Activated CD8-positive, alpha-beta memory T cell treated with anti-CD3 and anti-CD28 coated beads, Interleukin-2, amount 10 ng/mL, durations not matched to agents 7 days and 5 days (primary cell): ENCODE measurements at regions not wholly inside any gene's neighbourhood (a gene's known extent, or its start where the extent isn't known, plus 50 kb on each side); places are given as distances from the start of the nearest gene placed in this dataset.

Source experiments
- ATAC-seq: fragments of 150-1000 bp; cut with Tn5 transposase; one replicate; pipeline ENCODE4 v1.10.0; 2021; ENCODE audit warnings: moderate library complexity
- CTCF ChIA-PET: fragments of 350-600 bp; sonication (Branson Sonifier 250); formaldehyde crosslinking; loops from one replicate; lab custom pipeline; 2021; ENCODE audit warnings: antibody characterized with exemption; lab: Charles Lee
- DNase-seq: peaks from one replicate; pipeline ENCODE4 v3.0.0-alpha.2; 2020
- H3K27ac Mint-ChIP-seq: one replicate; pipeline ENCODE4 v1.8.0; 2021; ENCODE audit warnings: mild to moderate bottlenecking, mixed read lengths
- H3K27me3 Mint-ChIP-seq: one replicate; pipeline ENCODE4 v1.8.0; 2021; ENCODE audit warnings: mixed read lengths
- H3K36me3 Mint-ChIP-seq: one replicate; pipeline ENCODE4 v1.8.0; 2021; ENCODE audit warnings: mild to moderate bottlenecking, mixed read lengths
- H3K4me1 Mint-ChIP-seq: one replicate; pipeline ENCODE4 v1.8.0; 2021; ENCODE audit warnings: mixed read lengths
- H3K4me3 Mint-ChIP-seq: one replicate; pipeline ENCODE4 v1.8.0; 2021; ENCODE audit warnings: mild to moderate bottlenecking, moderate library complexity, mixed read lengths
- H3K9me3 Mint-ChIP-seq: one replicate; pipeline ENCODE4 v1.8.0; 2022; ENCODE audit warnings: low read depth, mixed read lengths

DNA sequence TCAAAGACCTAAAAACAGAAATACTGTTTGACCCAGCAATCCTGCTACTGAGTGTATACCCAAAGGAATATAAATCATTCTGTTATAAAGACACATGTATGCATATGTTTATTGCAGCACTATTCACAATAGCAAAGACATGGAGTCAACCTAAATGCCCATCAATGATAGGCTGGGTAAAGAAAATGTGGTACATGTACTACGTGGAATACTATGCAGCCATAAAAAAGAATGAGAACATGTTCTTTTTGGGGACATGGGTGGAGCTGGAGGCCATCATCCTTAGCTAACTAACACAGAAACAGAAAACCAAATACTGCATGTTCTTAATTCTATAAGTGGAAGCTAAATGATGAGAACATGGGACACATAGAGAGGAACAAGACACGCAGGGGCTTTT is 155.2 kb upstream of the KCNJ16 start:
- CTCF ChIA-PET, result no interaction called here
- Mint-ChIP-seq H3K27me3 (no peaks in the 10 kb centered on the region), H3K9me3 (peaks cover 2% of the 10 kb centered on the region), H3K27ac (no peak overlapping the region), H3K36me3 (no peaks in the 10 kb centered on the region), H3K4me3 (no peak overlapping the region), H3K4me1 (no peaks in the 10 kb centered on the region)
- DNase-seq (no peak), ATAC-seq (no peak)

- DNase-seq (no peak), ATAC-seq (no peak)
- H3K27me3 Mint-ChIP-seq, result no peaks in the 10 kb centered on the region
- H3K4me3 Mint-ChIP-seq, result no peak overlapping the region
- CTCF ChIA-PET, result no interaction called here
- H3K9me3 Mint-ChIP-seq, result peaks cover 2% of the 10 kb centered on the region
- no peaks in the 10 kb centered on the region for H3K36me3 Mint-ChIP-seq
- no peak overlapping the region for H3K27ac Mint-ChIP-seq
- no peaks in the 10 kb centered on the region for H3K4me1 Mint-ChIP-seq
Observed at GRCh38 chr17:69921046-69921445, 154.0 kb upstream of the KCNJ16 start.

DNA sequence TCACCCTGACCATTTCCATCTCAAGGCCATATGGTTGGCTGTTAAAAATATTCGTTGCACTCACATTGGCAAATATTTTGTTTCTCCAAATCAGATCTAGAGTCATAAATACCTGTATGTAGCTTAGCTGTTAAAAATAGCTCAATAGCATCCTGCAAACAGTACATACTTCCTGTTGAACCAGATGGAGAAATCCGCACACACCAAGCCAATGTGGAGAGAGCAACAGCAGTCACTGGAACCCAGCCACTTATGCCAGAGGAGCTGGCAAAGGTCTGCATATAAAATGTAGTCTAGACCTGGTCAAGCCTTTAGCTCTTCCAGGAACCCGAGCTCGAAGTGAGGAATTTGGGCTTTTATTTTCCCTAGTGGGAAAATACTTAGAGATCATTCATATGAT is 146.4 kb upstream of the KCNJ16 start:
- Mint-ChIP-seq H3K27me3 (no peaks in the 10 kb centered on the region), H3K9me3 (no peaks in the 10 kb centered on the region), H3K27ac (no peak overlapping the region), H3K4me3 (no peak overlapping the region), H3K36me3 (no peaks in the 10 kb centered on the region), H3K4me1 (no peaks in the 10 kb centered on the region)
- DNase-seq, result no peak
- CTCF ChIA-PET, result no interaction called here
- no peak for ATAC-seq

DNA sequence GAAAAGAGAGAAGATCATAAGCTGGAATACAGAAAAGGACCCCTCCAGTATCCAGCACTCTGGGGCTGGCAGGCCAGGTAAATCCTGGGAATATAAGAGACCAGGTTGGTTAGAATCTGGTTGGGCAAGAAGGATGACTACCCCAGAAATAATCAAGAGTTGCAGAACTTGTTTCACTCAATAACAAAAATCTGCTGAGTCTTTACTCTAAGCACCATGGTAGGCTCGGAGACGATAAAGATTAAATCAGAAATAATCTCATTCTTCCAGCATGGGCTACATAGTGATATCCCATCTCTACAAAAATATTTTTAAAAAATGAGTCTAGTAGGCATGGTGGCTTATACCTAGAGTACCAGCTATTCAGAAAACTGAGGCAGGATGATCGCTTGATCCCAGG is 138.0 kb upstream of the KCNJ16 start:
- no peak for DNase-seq
- Mint-ChIP-seq H3K27ac (no peak overlapping the region), H3K4me3 (no peak overlapping the region), H3K9me3 (peaks cover 4% of the 10 kb centered on the region), H3K36me3 (no peaks in the 10 kb centered on the region), H3K27me3 (no peaks in the 10 kb centered on the region), H3K4me1 (no peaks in the 10 kb centered on the region)
- CTCF ChIA-PET, result no interaction called here
- ATAC-seq, result no peak

GRCh38 chr17:69943058-69943457 is 132.0 kb upstream of the KCNJ16 start:
- H3K27ac Mint-ChIP-seq, result no peak overlapping the region
- no peaks in the 10 kb centered on the region for H3K27me3 Mint-ChIP-seq
- DNase-seq (no peak), ATAC-seq (no peak)
- H3K4me3 Mint-ChIP-seq, result no peak overlapping the region
- CTCF ChIA-PET, result no interaction called here
- H3K4me1 Mint-ChIP-seq, result no peaks in the 10 kb centered on the region
- H3K36me3 Mint-ChIP-seq, result no peaks in the 10 kb centered on the region
- no peaks in the 10 kb centered on the region for H3K9me3 Mint-ChIP-seq

- no peaks in the 10 kb centered on the region for H3K9me3 Mint-ChIP-seq
- H3K4me3 Mint-ChIP-seq, result no peak overlapping the region
- H3K4me1 Mint-ChIP-seq, result no peaks in the 10 kb centered on the region
- no peaks in the 10 kb centered on the region for H3K36me3 Mint-ChIP-seq
- no peaks in the 10 kb centered on the region for H3K27me3 Mint-ChIP-seq
- ATAC-seq, result no peak
- DNase-seq, result no peak
- no peak overlapping the region for H3K27ac Mint-ChIP-seq
- CTCF ChIA-PET, result no interaction called here
Observed at GRCh38 chr17:69944406-69944805, 130.6 kb upstream of the KCNJ16 start.

- H3K27ac Mint-ChIP-seq, result no peak overlapping the region
- DNase-seq (no peak), ATAC-seq (no peak)
- CTCF ChIA-PET, result no interaction called here
- no peak overlapping the region for H3K4me3 Mint-ChIP-seq
- no peaks in the 10 kb centered on the region for H3K9me3 Mint-ChIP-seq
- no peaks in the 10 kb centered on the region for H3K4me1 Mint-ChIP-seq
- no peaks in the 10 kb centered on the region for H3K36me3 Mint-ChIP-seq
- H3K27me3 Mint-ChIP-seq, result no peaks in the 10 kb centered on the region
Observed at GRCh38 chr17:69945698-69946185, 129.3 kb upstream of the KCNJ16 start.

GRCh38 chr17:69947027-69947759 is 127.8 kb upstream of the KCNJ16 start:
- no peak overlapping the region for H3K4me3 Mint-ChIP-seq
- CTCF ChIA-PET, result no interaction called here
- H3K27me3 Mint-ChIP-seq, result no peaks in the 10 kb centered on the region

DNA sequence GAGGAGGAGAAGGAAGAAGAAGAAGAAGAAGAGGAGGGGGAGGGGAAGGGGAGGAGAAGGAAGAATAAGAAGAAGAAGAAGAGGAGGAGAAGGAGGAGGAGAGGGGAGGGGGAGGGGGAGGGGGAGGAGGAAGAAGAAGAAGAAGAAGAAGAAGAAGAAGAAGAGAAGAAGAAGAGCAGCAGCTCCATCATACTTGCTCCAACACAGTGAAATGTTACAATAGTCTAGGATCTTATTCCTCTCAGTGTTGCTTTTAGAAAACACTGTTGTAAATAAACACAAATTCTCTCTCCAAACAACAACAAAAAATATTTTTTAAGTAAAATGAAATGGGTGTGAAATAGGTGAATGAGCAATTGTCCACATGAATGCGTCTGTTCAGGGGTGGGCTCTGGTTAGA is 126.6 kb upstream of the KCNJ16 start:
- no peak overlapping the region for H3K4me3 Mint-ChIP-seq
- no peaks in the 10 kb centered on the region for H3K27me3 Mint-ChIP-seq

More at GRCh38 chr17:69947027-69947759, 127.8 kb upstream of the KCNJ16 start:
- H3K4me1 Mint-ChIP-seq, result no peaks in the 10 kb centered on the region
- H3K9me3 Mint-ChIP-seq, result no peaks in the 10 kb centered on the region
- H3K36me3 Mint-ChIP-seq, result no peaks in the 10 kb centered on the region
- no peak for ATAC-seq
- no peak for DNase-seq
- H3K27ac Mint-ChIP-seq, result no peak overlapping the region

GRCh38 chr17:69949496-69949895 is 125.5 kb upstream of the KCNJ16 start:
- Mint-ChIP-seq H3K27me3 (no peaks in the 10 kb centered on the region), H3K4me3 (no peak overlapping the region), H3K36me3 (no peaks in the 10 kb centered on the region), H3K27ac (no peak overlapping the region), H3K9me3 (no peaks in the 10 kb centered on the region), H3K4me1 (no peaks in the 10 kb centered on the region)
- no peak for ATAC-seq
- CTCF ChIA-PET, result no interaction called here
- DNase-seq, result no peak

More for the DNA sequence above, 126.6 kb upstream of the KCNJ16 start:
- Mint-ChIP-seq H3K27ac (no peak overlapping the region), H3K9me3 (no peaks in the 10 kb centered on the region), H3K36me3 (no peaks in the 10 kb centered on the region), H3K4me1 (no peaks in the 10 kb centered on the region)
- no peak for ATAC-seq
- CTCF ChIA-PET, result no interaction called here
- DNase-seq, result no peak

DNA sequence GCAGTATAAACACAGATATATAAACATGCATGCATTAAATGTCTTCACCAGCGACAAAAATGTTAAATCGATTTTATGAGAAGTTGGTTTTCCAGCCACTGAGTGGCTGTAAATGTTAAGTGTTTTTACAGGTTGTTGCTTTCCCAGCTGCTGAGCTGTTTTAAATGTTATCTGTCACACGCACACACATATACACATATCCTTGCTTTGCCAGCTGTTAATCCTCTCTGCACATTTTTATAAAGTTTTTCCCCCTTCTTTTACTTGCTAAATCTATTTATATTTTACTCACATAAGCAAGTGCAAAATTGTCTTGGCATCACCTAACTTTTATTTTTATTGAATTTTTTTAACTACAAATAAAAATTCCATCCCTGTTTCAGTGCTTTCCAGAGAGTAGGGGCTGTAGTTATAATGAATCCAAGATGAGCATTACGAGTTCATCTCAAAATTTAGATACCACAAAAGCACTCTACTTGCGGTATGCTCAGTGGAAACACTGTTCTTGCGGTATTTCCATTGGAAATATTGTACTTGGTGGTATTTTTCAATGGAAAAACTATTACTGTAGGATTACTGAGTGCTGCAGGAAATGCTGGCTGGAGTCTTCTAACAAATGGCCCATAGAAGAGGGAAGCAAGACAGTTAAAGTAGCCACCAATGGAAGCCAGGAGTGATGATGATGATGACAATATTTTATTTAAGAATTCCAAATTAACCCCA is 124.9 kb upstream of the KCNJ16 start:
- Mint-ChIP-seq H3K4me3 (no peak overlapping the region), H3K9me3 (no peaks in the 10 kb centered on the region), H3K4me1 (no peaks in the 10 kb centered on the region), H3K36me3 (no peaks in the 10 kb centered on the region), H3K27ac (no peak overlapping the region), H3K27me3 (no peaks in the 10 kb centered on the region)
- DNase-seq, result no peak
- CTCF ChIA-PET, result interaction anchor here (0.6 kb wide), 1 partner anchor 1851 kb away, joined by 3 read pairs; no protein-coding TSS in a partner anchor
- no peak for ATAC-seq

- DNase-seq, result no peak
- no peak for ATAC-seq
- Mint-ChIP-seq H3K36me3 (no peaks in the 10 kb centered on the region), H3K4me1 (no peaks in the 10 kb centered on the region), H3K4me3 (no peak overlapping the region), H3K27ac (no peak overlapping the region), H3K27me3 (no peaks in the 10 kb centered on the region), H3K9me3 (no peaks in the 10 kb centered on the region)
- CTCF ChIA-PET, result interaction anchor here (0.6 kb wide), 1 partner anchor 1850 kb away, joined by 3 read pairs; no protein-coding TSS in a partner anchor
Observed at GRCh38 chr17:69950701-69951418, 124.2 kb upstream of the KCNJ16 start.

- CTCF ChIA-PET, result no interaction called here
Observed at GRCh38 chr17:69954241-69954925, 120.6 kb upstream of the KCNJ16 start.

More at GRCh38 chr17:69954241-69954925, 120.6 kb upstream of the KCNJ16 start:
- Mint-ChIP-seq H3K4me3 (no peak overlapping the region), H3K4me1 (no peaks in the 10 kb centered on the region), H3K36me3 (no peaks in the 10 kb centered on the region), H3K27me3 (no peaks in the 10 kb centered on the region), H3K27ac (no peak overlapping the region), H3K9me3 (no peaks in the 10 kb centered on the region)
- DNase-seq, result no peak
- ATAC-seq, result no peak
